ENCODE measurements at regions not wholly inside any gene's neighbourhood (a gene's known extent, or its start where the extent isn't known, plus 50 kb on each side); places are given as distances from the start of the nearest gene placed in this dataset.
"Not testable (repeated sequence)": the region's sequence is repeated elsewhere in the genome, so short reads cannot be mapped to it uniquely, and the experiment has no call there.

DNA sequence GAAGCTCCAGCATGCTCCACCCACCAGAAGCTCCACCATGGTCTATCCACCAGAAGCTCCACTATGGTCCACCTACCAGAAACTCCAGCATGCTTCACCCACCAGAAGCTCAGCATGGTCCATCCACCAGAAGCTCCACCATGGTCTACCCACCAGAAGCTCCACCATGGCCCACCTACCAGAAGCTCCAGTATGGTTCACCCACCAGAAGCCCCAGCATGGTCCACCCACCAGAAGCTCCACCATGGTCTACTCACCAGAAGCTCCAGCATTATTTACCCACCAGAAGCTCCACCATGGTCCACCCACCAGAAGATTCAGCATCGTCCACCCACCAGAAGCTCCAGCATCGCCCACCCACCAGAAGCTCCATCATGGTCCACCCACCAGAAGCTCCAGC is 4490.2 kb upstream of the OR11H1 start:
- H3K4me3 ChIP-seq (ENCODE audit: low read depth, low read length); DNase-seq (ENCODE audit: low read depth); H3K36me3 ChIP-seq (ENCODE audit: control insufficient read depth, insufficient read depth, low read length); POLR2A ChIA-PET; H3K27me3 ChIP-seq (ENCODE audit: control insufficient read depth, insufficient read depth, low read length): not testable (repeated sequence)
- CTCF ChIA-PET = interaction anchor here (0.7 kb wide), 1 partner anchor 258 kb away, joined by 3 read pairs; no protein-coding TSS in a partner anchor

DNA sequence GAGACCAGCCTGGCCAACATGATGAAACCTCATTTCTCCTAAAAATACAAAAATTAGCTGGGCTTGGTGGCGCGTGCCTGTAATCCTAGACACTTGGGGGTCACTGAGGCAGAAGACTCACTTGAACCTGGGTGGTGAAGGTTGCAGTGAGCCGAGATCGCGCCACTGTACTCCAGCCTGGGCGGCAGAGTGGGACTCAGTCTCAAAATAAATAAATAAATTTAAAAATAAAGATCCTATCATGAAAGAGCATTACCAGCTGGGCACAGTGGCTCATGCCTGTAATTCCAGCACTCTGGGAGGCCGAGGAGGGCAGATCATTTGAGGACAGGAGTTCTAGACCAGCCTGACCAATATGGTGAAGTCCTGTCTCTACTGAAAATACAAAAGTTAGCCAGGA is 4489.2 kb upstream of the OR11H1 start:
- CTCF ChIA-PET; H3K27me3 ChIP-seq (ENCODE audit: control insufficient read depth, insufficient read depth, low read length); DNase-seq (ENCODE audit: low read depth); POLR2A ChIA-PET; H3K4me3 ChIP-seq (ENCODE audit: low read depth, low read length); H3K36me3 ChIP-seq (ENCODE audit: control insufficient read depth, insufficient read depth, low read length): not testable (repeated sequence)

DNA sequence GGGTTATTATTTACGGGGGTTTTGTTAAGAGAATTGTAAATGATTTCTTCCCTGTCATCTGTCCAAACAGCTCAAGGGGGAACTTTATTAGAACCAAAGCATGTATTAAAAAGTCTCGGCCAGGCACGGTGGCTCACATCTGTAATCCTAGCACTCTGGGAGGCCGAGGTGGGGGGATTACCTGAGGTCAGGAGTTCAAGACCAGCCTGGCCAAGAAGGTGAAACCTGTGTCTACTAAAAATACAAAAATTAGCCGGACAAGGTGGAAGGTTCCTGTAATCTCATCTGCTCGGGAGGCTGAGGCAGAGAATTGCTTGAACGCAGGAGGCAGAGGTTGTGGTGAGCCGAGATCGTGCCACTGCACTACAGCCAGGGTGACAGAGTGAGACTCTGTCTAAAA is 4486.6 kb upstream of the OR11H1 start:
- POLR2A ChIA-PET; H3K27me3 ChIP-seq (ENCODE audit: control insufficient read depth, insufficient read depth, low read length); H3K36me3 ChIP-seq (ENCODE audit: control insufficient read depth, insufficient read depth, low read length); H3K4me3 ChIP-seq (ENCODE audit: low read depth, low read length); DNase-seq (ENCODE audit: low read depth); CTCF ChIA-PET: not testable (repeated sequence)

DNA sequence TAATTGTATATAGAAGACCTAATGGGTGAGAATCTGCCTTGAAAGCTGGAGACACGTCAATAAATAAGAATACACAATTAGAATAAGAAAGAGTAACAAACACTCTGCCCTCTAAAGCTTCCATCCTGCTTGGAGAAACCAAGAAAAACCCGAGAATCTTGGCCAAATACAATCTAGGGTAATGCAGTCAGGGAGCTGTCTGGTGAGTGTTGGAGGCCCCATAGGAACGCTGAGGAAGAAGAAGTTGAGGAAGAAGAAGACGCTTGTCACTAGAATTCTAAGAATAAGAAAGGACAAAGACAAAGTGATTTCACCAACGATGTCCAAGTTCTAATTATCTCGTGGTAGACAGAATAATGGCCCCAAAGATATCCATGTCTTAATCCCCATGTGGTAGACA is 4485.9 kb upstream of the OR11H1 start:
- TF ChIP-seq, protein P1, sequence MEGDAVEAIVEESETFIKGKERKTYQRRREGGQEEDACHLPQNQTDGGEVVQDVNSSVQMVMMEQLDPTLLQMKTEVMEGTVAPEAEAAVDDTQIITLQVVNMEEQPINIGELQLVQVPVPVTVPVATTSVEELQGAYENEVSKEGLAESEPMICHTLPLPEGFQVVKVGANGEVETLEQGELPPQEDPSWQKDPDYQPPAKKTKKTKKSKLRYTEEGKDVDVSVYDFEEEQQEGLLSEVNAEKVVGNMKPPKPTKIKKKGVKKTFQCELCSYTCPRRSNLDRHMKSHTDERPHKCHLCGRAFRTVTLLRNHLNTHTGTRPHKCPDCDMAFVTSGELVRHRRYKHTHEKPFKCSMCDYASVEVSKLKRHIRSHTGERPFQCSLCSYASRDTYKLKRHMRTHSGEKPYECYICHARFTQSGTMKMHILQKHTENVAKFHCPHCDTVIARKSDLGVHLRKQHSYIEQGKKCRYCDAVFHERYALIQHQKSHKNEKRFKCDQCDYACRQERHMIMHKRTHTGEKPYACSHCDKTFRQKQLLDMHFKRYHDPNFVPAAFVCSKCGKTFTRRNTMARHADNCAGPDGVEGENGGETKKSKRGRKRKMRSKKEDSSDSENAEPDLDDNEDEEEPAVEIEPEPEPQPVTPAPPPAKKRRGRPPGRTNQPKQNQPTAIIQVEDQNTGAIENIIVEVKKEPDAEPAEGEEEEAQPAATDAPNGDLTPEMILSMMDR (IDR thresholded peaks at IDR 0.05; ENCODE audit: insufficient read depth, low read depth, low read length) = no peak
- no peak overlapping the region for H3K4me3 ChIP-seq (ENCODE audit: low read depth, low read length)
- CTCF ChIA-PET = no interaction called here
- no peak for DNase-seq (ENCODE audit: low read depth)
- H3K36me3 ChIP-seq (ENCODE audit: control insufficient read depth, insufficient read depth, low read length) = no peaks in the 10 kb centered on the region
- POLR2A ChIA-PET = no interaction called here
- H3K27me3 ChIP-seq (ENCODE audit: control insufficient read depth, insufficient read depth, low read length) = no peaks in the 10 kb centered on the region

DNA sequence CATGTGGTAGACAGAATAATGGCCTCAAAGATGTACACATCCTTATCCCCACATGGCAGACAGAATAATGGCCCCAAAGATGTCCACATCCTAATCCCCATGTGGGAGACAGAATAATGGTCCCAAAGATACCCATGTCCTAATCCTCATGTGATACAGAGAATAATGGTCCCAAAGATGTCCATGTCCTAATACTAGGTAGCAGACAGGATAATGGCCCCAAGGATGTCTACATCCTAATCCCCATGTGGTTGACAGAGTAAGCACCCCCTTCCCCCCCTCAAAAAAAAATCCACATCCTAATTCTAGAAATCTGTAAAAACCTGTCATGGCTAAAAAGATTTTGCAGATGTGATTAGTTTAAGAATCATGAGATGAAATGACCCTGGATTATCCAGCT is 4484.7 kb upstream of the OR11H1 start:
- POLR2A ChIA-PET; CTCF ChIA-PET; H3K36me3 ChIP-seq (ENCODE audit: control insufficient read depth, insufficient read depth, low read length); H3K4me3 ChIP-seq (ENCODE audit: low read depth, low read length); DNase-seq (ENCODE audit: low read depth); H3K27me3 ChIP-seq (ENCODE audit: control insufficient read depth, insufficient read depth, low read length): not testable (repeated sequence)

DNA sequence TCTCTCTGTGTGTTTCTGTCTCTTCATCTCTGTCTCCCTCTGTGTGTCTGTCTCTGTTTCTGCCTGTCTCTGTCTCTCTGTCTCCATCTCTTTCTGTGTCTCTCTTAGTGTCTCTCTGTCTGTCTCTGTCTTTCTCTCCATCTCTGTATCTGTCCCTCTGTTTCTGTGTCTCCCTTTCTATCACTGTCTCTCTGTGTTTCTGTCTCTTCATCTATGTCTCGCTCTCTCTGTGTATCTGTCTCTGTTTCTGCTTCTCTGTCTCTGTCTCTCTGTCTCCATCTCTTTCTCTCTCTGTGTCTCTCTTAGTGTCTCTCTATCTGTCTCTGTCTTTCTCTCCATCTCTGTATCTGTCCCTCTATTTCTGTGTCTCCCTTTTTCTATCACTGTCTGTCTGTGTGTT is 4479.1 kb upstream of the OR11H1 start:
- H3K4me3 ChIP-seq (ENCODE audit: low read depth, low read length); POLR2A ChIA-PET; H3K36me3 ChIP-seq (ENCODE audit: control insufficient read depth, insufficient read depth, low read length); DNase-seq (ENCODE audit: low read depth); CTCF ChIA-PET; H3K27me3 ChIP-seq (ENCODE audit: control insufficient read depth, insufficient read depth, low read length): not testable (repeated sequence)

DNA sequence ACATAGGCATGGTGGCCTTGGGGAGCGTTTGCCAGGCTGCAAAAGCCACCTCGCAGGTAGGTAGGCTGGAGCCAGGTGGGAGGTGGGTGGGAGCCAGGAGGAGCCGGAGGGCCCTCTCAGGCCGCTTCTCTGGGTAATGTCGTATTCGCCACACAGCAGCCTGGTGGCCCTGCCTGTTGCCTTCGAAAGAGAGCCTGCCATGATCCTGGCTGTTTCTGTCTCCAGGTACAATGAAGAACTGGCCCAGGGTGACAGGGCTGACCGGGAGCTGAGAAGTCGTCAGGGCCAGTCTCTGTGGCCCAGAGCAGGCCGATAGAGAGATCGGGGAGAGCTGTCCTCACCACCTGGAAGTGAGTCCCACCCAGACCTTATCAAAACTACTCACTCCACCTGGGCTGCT is 4477.8 kb upstream of the OR11H1 start:
- CTCF ChIA-PET; DNase-seq (ENCODE audit: low read depth); POLR2A ChIA-PET: not testable (repeated sequence)

DNA sequence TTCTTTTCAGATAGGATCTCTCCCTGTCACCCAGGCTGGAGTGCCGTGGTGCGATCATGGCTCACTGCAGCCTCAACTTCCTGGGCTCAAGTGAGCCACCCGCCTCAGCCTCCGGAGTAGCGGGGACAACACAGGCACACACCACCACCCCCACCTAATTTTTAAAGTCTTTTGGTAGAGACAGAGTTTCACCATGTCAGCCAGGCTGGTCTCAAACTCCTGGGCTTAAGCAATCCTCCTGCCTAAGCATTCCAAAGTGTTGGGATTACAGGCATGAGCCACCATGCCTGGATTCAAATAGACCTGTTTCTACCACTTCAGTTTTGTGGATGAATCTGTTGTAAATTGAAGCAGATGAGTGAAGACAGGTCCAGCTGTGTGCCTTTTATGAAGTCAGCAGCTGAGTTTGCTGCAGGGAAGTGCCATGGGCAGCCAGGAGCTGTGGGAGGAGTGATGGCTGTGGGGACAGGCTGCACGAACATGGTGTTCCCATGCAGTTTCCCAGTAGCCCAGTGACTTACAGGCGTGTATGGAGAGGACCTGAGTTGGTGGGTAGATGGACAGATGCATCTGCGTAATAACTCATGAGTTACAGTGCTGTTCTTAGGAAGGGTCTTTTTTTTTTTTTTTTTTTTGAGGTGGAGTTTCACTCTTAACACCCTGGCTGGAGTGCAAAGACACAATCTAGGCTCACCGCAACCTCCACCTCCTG is 4476.4 kb upstream of the OR11H1 start:
- H3K4me3 ChIP-seq (ENCODE audit: low read depth, low read length); DNase-seq (ENCODE audit: low read depth); H3K36me3 ChIP-seq (ENCODE audit: control insufficient read depth, insufficient read depth, low read length); POLR2A ChIA-PET; CTCF ChIA-PET; H3K27me3 ChIP-seq (ENCODE audit: control insufficient read depth, insufficient read depth, low read length): not testable (repeated sequence)

More for the DNA sequence above, 4477.8 kb upstream of the OR11H1 start:
- H3K36me3 ChIP-seq (ENCODE audit: control insufficient read depth, insufficient read depth, low read length); H3K4me3 ChIP-seq (ENCODE audit: low read depth, low read length); H3K27me3 ChIP-seq (ENCODE audit: control insufficient read depth, insufficient read depth, low read length): not testable (repeated sequence)

DNA sequence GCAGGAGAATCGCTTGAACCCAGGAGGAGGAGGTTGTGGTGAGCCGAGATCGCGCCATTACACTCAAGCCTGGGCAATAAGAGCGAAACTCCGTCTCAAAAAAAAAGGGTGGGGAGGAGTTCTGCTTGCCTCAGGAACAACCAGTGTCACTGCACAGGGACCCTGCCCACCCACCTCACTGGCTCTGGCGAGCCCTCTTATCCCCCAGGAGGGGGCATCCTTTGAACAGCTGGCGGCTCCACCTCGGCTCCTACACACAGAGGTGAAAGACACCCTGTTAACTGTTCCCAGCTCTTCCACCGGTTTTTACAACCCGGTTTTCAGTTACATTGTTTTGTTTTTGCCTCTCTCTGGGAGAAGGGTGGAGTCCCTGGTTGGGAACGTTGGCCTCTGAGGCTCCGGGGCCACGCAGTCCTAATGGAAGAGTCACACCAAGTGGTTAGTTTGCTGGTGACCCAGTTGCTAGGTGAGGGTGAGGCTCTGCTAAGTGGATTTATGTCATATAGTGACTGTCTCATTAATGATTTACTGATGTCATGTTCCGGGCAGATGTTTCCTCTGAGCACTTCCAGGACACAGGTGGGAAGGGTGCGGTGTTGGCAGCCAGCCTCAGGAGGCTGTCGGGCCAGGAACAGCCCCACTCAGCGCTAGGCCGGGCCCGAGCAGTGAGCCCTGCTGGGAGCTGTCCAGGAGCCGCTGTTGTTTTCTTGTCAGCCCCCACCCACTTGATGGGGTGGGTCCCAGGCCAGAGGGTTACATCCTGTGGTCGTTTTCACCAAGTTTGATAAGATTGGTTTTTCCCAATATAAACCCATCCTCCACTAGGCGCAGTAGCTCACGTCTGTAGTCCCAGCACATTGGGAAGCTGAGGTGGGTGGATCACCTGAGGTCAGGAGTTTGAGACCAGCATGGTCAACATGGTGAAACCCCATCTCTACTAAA is 4474.3 kb upstream of the OR11H1 start:
- POLR2A ChIA-PET; CTCF ChIA-PET; H3K36me3 ChIP-seq (ENCODE audit: control insufficient read depth, insufficient read depth, low read length); H3K4me3 ChIP-seq (ENCODE audit: low read depth, low read length); H3K27me3 ChIP-seq (ENCODE audit: control insufficient read depth, insufficient read depth, low read length); DNase-seq (ENCODE audit: low read depth): not testable (repeated sequence)

DNA sequence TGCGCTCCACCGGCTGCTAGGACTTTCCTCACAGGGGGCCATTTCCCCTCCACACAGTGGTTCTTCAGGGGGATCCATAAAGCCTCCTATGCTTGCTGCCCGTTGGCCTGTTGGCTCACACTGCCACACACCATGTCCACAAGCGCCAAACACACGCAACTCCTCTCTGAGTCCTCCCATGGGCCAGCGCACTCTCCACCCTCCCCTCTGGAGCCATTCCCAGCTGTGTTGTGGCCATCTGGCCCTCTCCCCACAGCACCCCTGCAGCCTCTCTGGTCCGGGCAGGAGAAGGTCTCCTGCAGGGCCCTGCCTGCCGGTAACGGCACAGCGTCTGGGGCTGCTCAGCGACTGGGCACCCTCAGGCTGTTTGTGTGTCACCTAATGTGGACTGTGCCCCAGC is 4473.3 kb upstream of the OR11H1 start:
- CTCF ChIA-PET; POLR2A ChIA-PET; H3K27me3 ChIP-seq (ENCODE audit: control insufficient read depth, insufficient read depth, low read length); H3K4me3 ChIP-seq (ENCODE audit: low read depth, low read length); DNase-seq (ENCODE audit: low read depth); H3K36me3 ChIP-seq (ENCODE audit: control insufficient read depth, insufficient read depth, low read length): not testable (repeated sequence)

DNA sequence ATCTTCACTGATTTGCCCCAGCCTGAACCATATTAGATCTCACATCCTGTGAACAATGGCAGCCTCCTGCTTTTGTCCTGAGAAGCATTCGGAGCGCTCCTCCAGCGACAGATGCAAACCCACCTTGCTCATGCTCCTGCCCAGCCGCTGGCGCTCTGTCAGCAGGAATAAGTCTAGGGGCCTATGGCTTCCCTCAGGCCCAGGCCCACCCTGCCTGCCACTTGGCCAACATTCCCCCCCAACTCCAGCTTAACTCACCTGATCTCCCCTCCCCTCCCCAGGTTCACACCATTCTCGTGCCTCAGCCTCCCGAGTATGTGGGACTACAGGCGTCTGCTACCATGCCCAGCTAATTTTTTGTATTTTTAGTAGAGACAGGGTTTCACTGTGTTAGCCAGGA is 4472.8 kb upstream of the OR11H1 start:
- CTCF ChIA-PET; H3K27me3 ChIP-seq (ENCODE audit: control insufficient read depth, insufficient read depth, low read length); H3K4me3 ChIP-seq (ENCODE audit: low read depth, low read length); POLR2A ChIA-PET; H3K36me3 ChIP-seq (ENCODE audit: control insufficient read depth, insufficient read depth, low read length); DNase-seq (ENCODE audit: low read depth): not testable (repeated sequence)

DNA sequence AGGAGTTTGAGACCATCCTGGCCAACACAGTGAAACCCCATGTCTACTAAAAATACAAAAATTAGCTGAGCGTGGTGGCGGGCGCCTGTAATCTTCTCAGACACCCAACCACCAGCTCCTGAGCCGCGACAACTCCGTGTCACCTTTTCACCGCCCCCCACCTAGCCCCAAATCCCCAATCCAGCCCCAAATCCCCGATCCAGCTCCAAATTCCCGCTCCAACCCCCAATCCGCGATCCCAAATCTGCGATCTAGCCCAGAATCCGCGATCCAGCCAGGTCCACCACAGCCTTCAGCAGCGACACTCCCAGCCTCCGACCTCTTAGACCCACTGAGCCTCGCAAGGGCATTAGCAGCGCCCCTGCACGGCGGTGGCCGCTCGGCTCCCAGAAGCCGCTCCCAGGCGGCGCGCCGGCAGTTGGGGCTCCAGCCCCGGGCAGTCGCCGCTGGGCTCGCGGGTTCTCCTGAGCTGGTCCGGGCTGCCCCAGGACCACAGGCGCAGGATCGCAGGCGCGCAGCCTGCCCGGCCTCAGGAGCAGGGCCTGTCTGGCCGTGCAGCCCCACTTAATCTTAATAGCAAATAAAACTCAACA is 4469.9 kb upstream of the OR11H1 start:
- POLR2A ChIA-PET; H3K4me3 ChIP-seq (ENCODE audit: low read depth, low read length); CTCF ChIA-PET; H3K27me3 ChIP-seq (ENCODE audit: control insufficient read depth, insufficient read depth, low read length); DNase-seq (ENCODE audit: low read depth); H3K36me3 ChIP-seq (ENCODE audit: control insufficient read depth, insufficient read depth, low read length): not testable (repeated sequence)
